Stromal cell of bone marrow (primary cell): ENCODE measurements at regions not wholly inside any gene's neighbourhood (a gene's known extent, or its start where the extent isn't known, plus 50 kb on each side); places are given as distances from the start of the nearest gene placed in this dataset.
"Not testable (repeated sequence)": the region's sequence is repeated elsewhere in the genome, so short reads cannot be mapped to it uniquely, and the experiment has no call there.

Experiments
- DNase-seq: peaks from one replicate; pipeline ENCODE4 v3.0.0-alpha.2; 2012; ENCODE audit warnings: low read depth

- peak; percentile 36 for DNase-seq
These were observed 91.0 kb upstream of the GNAQ start for GRCh38 chr9:78122631-78123030.

- DNase-seq, result peak; percentile 48
These were observed 89.9 kb upstream of the GNAQ start for GRCh38 chr9:78121488-78121887.

- peak; percentile 65 for DNase-seq
These were observed 87.3 kb upstream of the GNAQ start for GRCh38 chr9:78118742-78119473.

GRCh38 chr9:78115073-78115472, 83.5 kb upstream of the GNAQ start:
- no peak for DNase-seq

GRCh38 chr9:78114581-78114980, 83.0 kb upstream of the GNAQ start:
- no peak for DNase-seq

- DNase-seq, result no peak
These were observed 80.8 kb upstream of the GNAQ start for GRCh38 chr9:78112406-78112805.

- no peak for DNase-seq
These were observed 80.4 kb upstream of the GNAQ start for GRCh38 chr9:78112004-78112403.

GRCh38 chr9:78109075-78109474, 77.5 kb upstream of the GNAQ start:
- DNase-seq, result no peak

- DNase-seq, result not testable (repeated sequence)
These were observed 75.0 kb upstream of the GNAQ start for GRCh38 chr9:78106586-78106985.

- DNase-seq, result no peak
These were observed 72.4 kb upstream of the GNAQ start for GRCh38 chr9:78103971-78104433.

GRCh38 chr9:78101247-78101646, 69.6 kb upstream of the GNAQ start:
- DNase-seq, result no peak

- no peak for DNase-seq
These were observed 65.9 kb upstream of the GNAQ start for GRCh38 chr9:78097541-78097940.

GRCh38 chr9:78091731-78092130, 60.1 kb upstream of the GNAQ start:
- no peak for DNase-seq

GRCh38 chr9:78089111-78089510, 57.5 kb upstream of the GNAQ start:
- DNase-seq, result no peak

- not testable (repeated sequence) for DNase-seq
These were observed 56.6 kb upstream of the GNAQ start for GRCh38 chr9:78088190-78088589.
